ENCODE measurements at regions not wholly inside any gene's neighbourhood (a gene's known extent, or its start where the extent isn't known, plus 50 kb on each side); places are given as distances from the start of the nearest gene placed in this dataset.

GRCh38 chr14:54209511-54210250 lies 187.1 kb upstream of the CDKN3 start:
- DNase-seq (ENCODE audit: low spot score): no peak

GRCh38 chr14:54211551-54212308 lies 185.1 kb upstream of the CDKN3 start:
- no peak for DNase-seq (ENCODE audit: low spot score)

GRCh38 chr14:54213536-54213935 lies 183.3 kb upstream of the CDKN3 start:
- no peak for DNase-seq (ENCODE audit: low spot score)

- no peak for DNase-seq (ENCODE audit: low spot score)
Measured at GRCh38 chr14:54216827-54217226, 180.0 kb upstream of the CDKN3 start.

- DNase-seq (ENCODE audit: low spot score): no peak
Measured at GRCh38 chr14:54219261-54220070, 177.3 kb upstream of the CDKN3 start.

- DNase-seq (ENCODE audit: low spot score): no peak
Measured at GRCh38 chr14:54220071-54220703, 176.6 kb upstream of the CDKN3 start.

- no peak for DNase-seq (ENCODE audit: low spot score)
Measured at GRCh38 chr14:54220704-54221431, 175.9 kb upstream of the CDKN3 start.

GRCh38 chr14:54221432-54221803 lies 175.4 kb upstream of the CDKN3 start:
- DNase-seq (ENCODE audit: low spot score): no peak

GRCh38 chr14:54221971-54222370 lies 174.8 kb upstream of the CDKN3 start:
- no peak for DNase-seq (ENCODE audit: low spot score)

- DNase-seq (ENCODE audit: low spot score): no peak
Measured at GRCh38 chr14:54223831-54224402, 172.9 kb upstream of the CDKN3 start.

GRCh38 chr14:54225457-54226060 lies 171.2 kb upstream of the CDKN3 start:
- DNase-seq (ENCODE audit: low spot score): no peak

- DNase-seq (ENCODE audit: low spot score): no peak
Measured at GRCh38 chr14:54226103-54226502, 170.7 kb upstream of the CDKN3 start.

- DNase-seq (ENCODE audit: low spot score): no peak
Measured at GRCh38 chr14:54226558-54226957, 170.2 kb upstream of the CDKN3 start.

GRCh38 chr14:54229136-54229535 lies 167.7 kb upstream of the CDKN3 start:
- DNase-seq (ENCODE audit: low spot score): no peak

GRCh38 chr14:54230645-54231044 lies 166.2 kb upstream of the CDKN3 start:
- DNase-seq (ENCODE audit: low spot score): no peak

GRCh38 chr14:54232735-54233134 lies 164.1 kb upstream of the CDKN3 start:
- no peak for DNase-seq (ENCODE audit: low spot score)

GRCh38 chr14:54241517-54241916 lies 155.3 kb upstream of the CDKN3 start:
- no peak for DNase-seq (ENCODE audit: low spot score)

- no peak for DNase-seq (ENCODE audit: low spot score)
Measured at GRCh38 chr14:54251356-54251755, 145.5 kb upstream of the CDKN3 start.

GRCh38 chr14:54252072-54252730 lies 144.6 kb upstream of the CDKN3 start:
- DNase-seq (ENCODE audit: low spot score): no peak
